A673 (cell line): ENCODE measurements at regions not wholly inside any gene's neighbourhood (a gene's known extent, or its start where the extent isn't known, plus 50 kb on each side); places are given as distances from the start of the nearest gene placed in this dataset.
"Not testable (repeated sequence)": the region's sequence is repeated elsewhere in the genome, so short reads cannot be mapped to it uniquely, and the experiment has no call there.

ENCODE experiments used
- BruUV-seq: library from RNA; stranded (reverse); fragments of 400-500 nt; replicated peaks from 2 replicates; lab custom pipeline; 2021; lab: Mats Ljungman, UMichigan
- CTCF ChIA-PET: fragments of 300-600 bp; sonication (Branson Sonifier 250); formaldehyde crosslinking; loops from one replicate; lab custom pipeline; 2022; ENCODE audit warnings: antibody characterized with exemption; lab: Charles Lee
- POLR2A ChIA-PET: fragments of 300-600 bp; sonication (Branson Sonifier 250); formaldehyde crosslinking; loops from one replicate; lab custom pipeline; 2022; ENCODE audit warnings: antibody characterized with exemption; ENCODE audit not compliant: low non-redundant PET; lab: Charles Lee
- DNase-seq: peaks from one replicate; pipeline ENCODE4 v3.0.0-alpha.2; 2015; ENCODE audit warnings: low spot score
- H3K27ac ChIP-seq: fragments of 200-600 bp; sonication (generic); 2 replicates; pipeline ENCODE4 v1.5.1; 2016; ENCODE audit warnings: mixed run types, low read depth, mild to moderate bottlenecking, mixed read lengths, antibody characterized with exemption, low read length; ENCODE audit not compliant: poor library complexity, severe bottlenecking
- H3K27me3 ChIP-seq: fragments of 200-600 bp; sonication (generic); replicated peaks from 2 replicates; pipeline ENCODE4 v1.6.1; 2017; ENCODE audit warnings: mixed run types, low read depth, mild to moderate bottlenecking, mixed read lengths, antibody characterized with exemption, low read length; ENCODE audit not compliant: insufficient read depth, poor library complexity
- H3K36me3 ChIP-seq: fragments of 200-600 bp; sonication (generic); 2 replicates; pipeline ENCODE4 v1.6.1; 2016; ENCODE audit warnings: mixed run types, mild to moderate bottlenecking, mixed read lengths, antibody characterized with exemption, low read length; ENCODE audit not compliant: insufficient read depth, poor library complexity, severe bottlenecking
- H3K4me1 ChIP-seq: fragments of 200-600 bp; sonication (generic); 2 replicates; pipeline ENCODE4 v1.6.1; 2017; ENCODE audit warnings: mixed run types, mild to moderate bottlenecking, mixed read lengths, antibody characterized with exemption, low read length; ENCODE audit not compliant: insufficient read depth, poor library complexity, severe bottlenecking
- H3K4me3 ChIP-seq: fragments of 200-600 bp; sonication (generic); 2 replicates; pipeline ENCODE4 v1.5.1; 2016; ENCODE audit warnings: low read depth, mixed run types, mild to moderate bottlenecking, mixed read lengths, low read length; ENCODE audit not compliant: poor library complexity, severe bottlenecking
- H3K9me3 ChIP-seq: fragments of 200-600 bp; sonication (generic); 2 replicates; pipeline ENCODE4 v1.6.1; 2016; ENCODE audit warnings: mixed run types, low read depth, mild to moderate bottlenecking, mixed read lengths, antibody characterized with exemption, low read length; ENCODE audit not compliant: poor library complexity, severe bottlenecking
- intact Hi-C: fragments of 100-400 bp; cut with micrococcal nuclease; formaldehyde crosslinking; loops from one replicate; pipeline ENCODE4 v1.10.0; 2022; ENCODE audit not compliant: unreplicated experiment

- H3K27ac ChIP-seq, H3K4me1 ChIP-seq: not testable (repeated sequence)
Measured at GRCh38 chr1:804378-805115, 118.1 kb upstream of the OR4F16 start.

GRCh38 chr1:805310-805709 lies 118.4 kb upstream of the SAMD11 start:
- intact Hi-C loops: not testable (repeated sequence)

More at GRCh38 chr1:804378-805115, 118.1 kb upstream of the OR4F16 start:
- POLR2A ChIA-PET, CTCF ChIA-PET, H3K36me3 ChIP-seq, intact Hi-C loops, BruUV-seq, H3K9me3 ChIP-seq, DNase-seq, H3K4me3 ChIP-seq, H3K27me3 ChIP-seq: not testable (repeated sequence)

GRCh38 chr1:807066-807465 lies 116.7 kb upstream of the SAMD11 start:
- H3K4me1 ChIP-seq, H3K36me3 ChIP-seq, H3K27ac ChIP-seq, BruUV-seq, H3K4me3 ChIP-seq, intact Hi-C loops, POLR2A ChIA-PET, DNase-seq, H3K27me3 ChIP-seq, H3K9me3 ChIP-seq, CTCF ChIA-PET: not testable (repeated sequence)

More at GRCh38 chr1:805310-805709, 118.4 kb upstream of the SAMD11 start:
- BruUV-seq, DNase-seq, H3K27me3 ChIP-seq, POLR2A ChIA-PET, CTCF ChIA-PET, H3K27ac ChIP-seq, H3K9me3 ChIP-seq, H3K4me3 ChIP-seq, H3K4me1 ChIP-seq, H3K36me3 ChIP-seq: not testable (repeated sequence)

GRCh38 chr1:807699-808390 lies 115.9 kb upstream of the SAMD11 start:
- H3K27me3 ChIP-seq, DNase-seq, intact Hi-C loops, POLR2A ChIA-PET, H3K36me3 ChIP-seq, CTCF ChIA-PET, H3K27ac ChIP-seq, H3K4me3 ChIP-seq, H3K4me1 ChIP-seq, H3K9me3 ChIP-seq, BruUV-seq: not testable (repeated sequence)

GRCh38 chr1:810949-811348 lies 112.8 kb upstream of the SAMD11 start:
- DNase-seq, CTCF ChIA-PET, H3K4me3 ChIP-seq, BruUV-seq, H3K27ac ChIP-seq, POLR2A ChIA-PET, H3K9me3 ChIP-seq, H3K36me3 ChIP-seq, intact Hi-C loops, H3K27me3 ChIP-seq, H3K4me1 ChIP-seq: not testable (repeated sequence)

- DNase-seq, H3K4me3 ChIP-seq, H3K9me3 ChIP-seq, intact Hi-C loops, POLR2A ChIA-PET, H3K4me1 ChIP-seq, H3K36me3 ChIP-seq, CTCF ChIA-PET, H3K27ac ChIP-seq, H3K27me3 ChIP-seq, BruUV-seq: not testable (repeated sequence)
Measured at GRCh38 chr1:812535-813127, 111.1 kb upstream of the SAMD11 start.

- H3K4me1 ChIP-seq, POLR2A ChIA-PET, CTCF ChIA-PET, H3K9me3 ChIP-seq, H3K27me3 ChIP-seq, BruUV-seq, H3K4me3 ChIP-seq, DNase-seq, H3K27ac ChIP-seq, intact Hi-C loops, H3K36me3 ChIP-seq: not testable (repeated sequence)
Measured at GRCh38 chr1:814543-814942, 109.2 kb upstream of the SAMD11 start.
